ENCODE measurements at regions not wholly inside any gene's neighbourhood (a gene's known extent, or its start where the extent isn't known, plus 50 kb on each side); places are given as distances from the start of the nearest gene placed in this dataset.
"Not testable (repeated sequence)": the region's sequence is repeated elsewhere in the genome, so short reads cannot be mapped to it uniquely, and the experiment has no call there.

DNA sequence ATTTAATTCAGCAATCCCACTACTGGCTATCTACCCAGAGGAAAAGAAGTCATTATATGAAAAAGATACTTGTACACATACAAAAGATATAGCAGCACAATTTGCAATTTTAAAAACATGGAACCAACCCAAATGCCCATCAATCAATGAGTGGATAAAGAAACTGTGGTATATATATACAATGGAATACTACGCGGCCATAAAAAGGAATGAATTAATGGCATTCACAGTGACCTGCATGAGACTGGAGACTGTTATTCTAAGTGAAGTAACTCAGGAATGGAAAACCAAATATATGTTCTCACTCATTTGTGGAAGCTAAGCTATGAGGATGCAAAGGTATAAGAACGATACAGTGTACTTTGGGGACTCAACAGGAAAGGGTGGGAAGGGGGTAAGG lies 102.8 kb upstream of the KCNMA1 start:
- H3K27me3 Mint-ChIP-seq; H3K4me3 Mint-ChIP-seq (ENCODE audit: low read depth); H3K4me1 Mint-ChIP-seq (ENCODE audit: low read depth); DNase-seq (ENCODE audit: low spot score, unreplicated experiment); H3K27ac Mint-ChIP-seq: not testable (repeated sequence)
- Mint-ChIP-seq H3K9me3 (ENCODE audit: low read depth) (peaks cover 30% of the 10 kb centered on the region), H3K36me3 (ENCODE audit: insufficient read depth) (peaks cover 13% of the 10 kb centered on the region)

DNA sequence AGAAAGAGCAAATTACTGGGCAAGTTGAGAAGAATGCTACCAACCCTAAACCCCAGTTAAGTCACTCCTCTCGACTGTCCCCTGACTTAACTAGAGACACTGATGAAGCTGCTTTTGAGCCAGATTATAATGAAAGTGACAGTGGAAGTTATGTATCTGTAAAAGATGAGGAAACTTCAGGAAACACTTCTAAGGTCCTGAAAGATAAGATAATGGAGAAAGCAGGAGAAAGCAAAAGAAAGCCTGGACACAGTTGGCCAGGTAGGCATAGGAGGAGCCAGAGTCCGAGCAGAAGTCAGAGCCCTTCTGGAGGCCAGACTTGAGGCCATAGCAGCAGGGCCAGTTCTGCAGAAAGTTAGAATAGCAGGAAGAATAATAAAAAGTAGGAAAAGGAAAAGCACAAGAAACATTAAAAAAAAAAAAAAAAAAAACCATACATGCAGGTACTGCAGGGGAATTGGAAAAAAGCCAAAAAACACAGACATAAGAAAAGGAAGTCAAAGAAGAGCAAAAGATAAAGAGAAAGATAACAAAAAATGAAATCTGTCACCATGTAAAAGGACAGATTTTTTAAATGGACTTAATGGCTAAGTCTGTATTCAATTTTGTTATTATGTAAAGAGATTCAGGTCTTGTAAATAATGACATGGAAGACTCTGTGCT lies 101.0 kb upstream of the KCNMA1 start:
- TF ChIP-seq CTCF (IDR thresholded peaks at IDR 0.05; ENCODE audit: unreplicated experiment) = no peak
- Mint-ChIP-seq H3K27ac (no peak overlapping the region), H3K4me3 (ENCODE audit: low read depth) (no peak overlapping the region), H3K4me1 (ENCODE audit: low read depth) (no peaks in the 10 kb centered on the region), H3K27me3 (no peaks in the 10 kb centered on the region), H3K9me3 (ENCODE audit: low read depth) (peaks cover 30% of the 10 kb centered on the region), H3K36me3 (ENCODE audit: insufficient read depth) (peaks cover 13% of the 10 kb centered on the region)
- DNase-seq (ENCODE audit: low spot score, unreplicated experiment) = no peak

DNA sequence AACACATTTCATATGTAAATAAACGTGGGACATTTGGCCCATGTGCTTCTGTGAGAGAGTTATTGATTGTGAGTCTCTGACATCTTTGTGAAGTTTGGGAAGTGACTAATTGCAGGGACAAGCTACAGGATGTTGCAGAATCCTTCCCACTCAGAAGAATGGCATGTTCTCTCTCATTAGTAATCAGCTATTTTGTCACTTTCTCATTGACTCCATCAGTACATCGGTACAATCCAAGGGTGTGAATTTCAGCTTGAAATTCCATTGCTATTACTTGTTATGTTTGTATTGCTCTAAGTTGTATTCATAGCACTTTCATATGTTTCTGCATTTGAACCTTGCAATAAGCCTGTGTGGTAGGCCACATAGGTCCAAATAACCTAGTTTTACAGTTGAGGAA lies 100.0 kb upstream of the KCNMA1 start:
- no peak for TF ChIP-seq CTCF (IDR thresholded peaks at IDR 0.05; ENCODE audit: unreplicated experiment)
- Mint-ChIP-seq H3K27me3 (no peaks in the 10 kb centered on the region), H3K9me3 (ENCODE audit: low read depth) (peaks cover 30% of the 10 kb centered on the region), H3K36me3 (ENCODE audit: insufficient read depth) (peaks cover 13% of the 10 kb centered on the region), H3K4me1 (ENCODE audit: low read depth) (no peaks in the 10 kb centered on the region), H3K27ac (no peak overlapping the region), H3K4me3 (ENCODE audit: low read depth) (no peak overlapping the region)
- no peak for DNase-seq (ENCODE audit: low spot score, unreplicated experiment)

DNA sequence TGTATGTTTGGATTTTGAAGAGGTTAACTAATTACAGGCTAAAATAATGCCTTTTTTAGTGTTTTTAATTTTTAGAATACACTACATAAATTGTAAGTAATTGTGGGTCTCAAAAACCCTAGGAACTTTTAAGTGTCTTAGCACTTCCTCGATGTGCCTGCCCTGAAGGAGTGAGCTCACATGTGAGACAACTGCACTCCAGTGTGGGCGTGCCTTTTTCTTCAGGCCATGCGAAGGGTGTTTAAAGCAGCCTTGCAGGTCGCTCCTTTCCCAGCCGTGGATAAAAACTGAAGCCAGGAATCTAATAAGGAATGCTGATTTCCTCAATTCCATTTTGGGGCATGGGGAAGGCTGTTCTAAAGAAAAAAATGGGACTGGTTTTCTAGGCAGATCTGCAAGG lies 97.5 kb upstream of the KCNMA1 start:
- DNase-seq (ENCODE audit: low spot score, unreplicated experiment); H3K27ac Mint-ChIP-seq; H3K27me3 Mint-ChIP-seq; H3K4me1 Mint-ChIP-seq (ENCODE audit: low read depth); H3K4me3 Mint-ChIP-seq (ENCODE audit: low read depth): not testable (repeated sequence)
- Mint-ChIP-seq H3K36me3 (ENCODE audit: insufficient read depth) (peaks cover 10% of the 10 kb centered on the region), H3K9me3 (ENCODE audit: low read depth) (peaks cover 23% of the 10 kb centered on the region)

DNA sequence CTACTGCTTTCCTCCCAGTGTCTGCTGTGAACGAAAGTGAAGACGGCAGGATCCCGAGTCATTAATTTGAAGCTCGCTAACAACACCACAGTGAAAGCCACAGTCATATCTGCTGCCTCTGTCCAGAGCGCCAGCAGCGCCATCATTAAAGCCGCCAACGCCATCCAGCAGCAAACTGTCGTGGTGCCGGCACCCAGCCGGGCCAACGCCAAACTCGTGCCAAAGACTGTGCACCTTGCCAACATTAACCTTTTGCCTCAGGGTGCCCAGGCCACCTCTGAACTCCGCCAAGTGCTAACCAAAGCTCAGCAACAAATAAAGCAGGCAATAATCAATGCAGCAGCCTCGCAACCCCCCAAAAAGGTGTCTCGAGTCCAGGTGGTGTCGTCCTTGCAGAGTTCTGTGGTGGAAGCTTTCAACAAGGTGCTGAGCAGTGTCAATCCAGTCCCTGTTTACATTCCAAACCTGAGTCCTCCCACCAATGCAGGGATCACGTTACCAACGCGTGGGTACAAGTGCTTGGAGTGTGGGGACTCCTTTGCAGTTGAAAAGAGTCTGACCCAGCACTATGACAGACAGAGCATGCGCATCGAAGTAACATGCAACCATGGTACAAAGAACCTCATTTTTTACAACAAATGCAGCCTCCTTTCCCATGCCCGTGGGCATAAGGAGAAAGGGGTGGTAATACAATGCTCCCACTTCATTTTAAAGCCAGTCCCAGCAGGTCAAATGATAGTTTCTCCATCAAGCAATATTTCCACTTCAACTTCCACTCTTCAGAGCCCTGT lies 94.8 kb upstream of the KCNMA1 start:
- no peaks in the 10 kb centered on the region for H3K4me1 Mint-ChIP-seq (ENCODE audit: low read depth)
- peaks cover 7% of the 10 kb centered on the region for H3K36me3 Mint-ChIP-seq (ENCODE audit: insufficient read depth)
- no peak overlapping the region for H3K4me3 Mint-ChIP-seq (ENCODE audit: low read depth)
- no peak for TF ChIP-seq CTCF (IDR thresholded peaks at IDR 0.05; ENCODE audit: unreplicated experiment)
- no peaks in the 10 kb centered on the region for H3K27me3 Mint-ChIP-seq
- DNase-seq (ENCODE audit: low spot score, unreplicated experiment) = no peak
- H3K27ac Mint-ChIP-seq = no peak overlapping the region
- peaks cover 7% of the 10 kb centered on the region for H3K9me3 Mint-ChIP-seq (ENCODE audit: low read depth)

- Mint-ChIP-seq H3K4me3 (ENCODE audit: low read depth) (no peak overlapping the region), H3K27me3 (no peaks in the 10 kb centered on the region), H3K36me3 (ENCODE audit: insufficient read depth) (peaks cover 6% of the 10 kb centered on the region), H3K27ac (no peak overlapping the region), H3K9me3 (ENCODE audit: low read depth) (peaks cover 3% of the 10 kb centered on the region), H3K4me1 (ENCODE audit: low read depth) (peaks cover 17% of the 10 kb centered on the region)
- no peak for TF ChIP-seq CTCF (IDR thresholded peaks at IDR 0.05; ENCODE audit: unreplicated experiment)
- no peak for DNase-seq (ENCODE audit: low spot score, unreplicated experiment)
Observed at GRCh38 chr10:77727481-77727880, 89.9 kb upstream of the KCNMA1 start.
